ENCODE measurements at regions not wholly inside any gene's neighbourhood (a gene's known extent, or its start where the extent isn't known, plus 50 kb on each side); places are given as distances from the start of the nearest gene placed in this dataset.

DNA sequence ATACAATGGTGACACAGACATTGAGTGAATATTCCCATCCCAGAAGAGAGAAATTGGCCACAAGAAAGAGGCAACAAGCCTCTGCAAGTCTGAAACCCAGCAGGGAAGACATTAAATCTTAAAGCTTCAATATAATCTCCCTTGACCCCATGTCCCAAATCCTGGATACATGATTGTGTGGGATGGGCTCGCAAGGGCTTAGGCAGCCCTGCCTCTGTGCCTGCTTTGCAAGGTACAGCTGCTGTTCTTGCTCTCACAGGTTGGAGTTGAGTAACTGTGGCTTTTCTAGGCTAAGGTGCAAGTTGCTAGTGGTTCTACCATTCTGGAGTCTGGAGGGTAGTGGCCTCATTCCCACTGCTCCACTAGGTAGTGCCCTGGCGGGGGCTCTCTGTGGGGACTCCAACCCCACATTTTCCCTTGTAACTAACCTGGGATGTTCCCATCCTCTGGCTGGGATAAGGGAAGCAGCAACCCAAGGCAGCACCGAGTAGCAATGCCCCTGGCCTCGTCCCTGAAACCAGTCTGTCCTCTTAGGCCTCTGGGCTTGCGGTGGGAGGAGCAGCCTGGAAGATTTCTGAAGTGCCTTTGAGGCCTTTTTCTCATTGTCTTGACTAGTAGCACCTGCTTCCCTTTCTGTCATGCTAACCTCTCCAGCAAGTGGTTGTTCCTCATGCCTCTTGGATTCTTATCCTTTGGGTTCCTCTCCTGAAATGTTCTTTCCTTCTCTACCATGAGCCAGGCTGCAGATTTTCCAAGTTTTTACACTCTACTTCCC is 90.0 kb downstream of the FAM174B start:
- peak in 1 of 2 donors; percentile 76 for DNase-seq (ENCODE audit: extremely low spot score in 2 of 2)
- Histone ChIP-seq H3K4me1 (no peaks in the 10 kb centered on the region), H3K27ac (no peak overlapping the region), H3K36me3 (no peaks in the 10 kb centered on the region), H3K4me3 (no peak overlapping the region), H3K9me3 (no peaks in the 10 kb centered on the region), H3K27me3 (no peaks in the 10 kb centered on the region)
- TF ChIP-seq CTCF (IDR thresholded peaks at IDR 0.05) (no peak), POLR2AphosphoS5 (IDR thresholded peaks at IDR 0.05; ENCODE audit: insufficient read depth in 1 of 2, low read depth in 1 of 2) (no peak), POLR2A (IDR thresholded peaks at IDR 0.05) (no peak)
- intact Hi-C loops (cut with DNase I): no loop called here

GRCh38 chr15:92561754-92562153 is 93.8 kb downstream of the FAM174B start:
- Histone ChIP-seq H3K36me3 (no peaks in the 10 kb centered on the region), H3K9me3 (no peaks in the 10 kb centered on the region), H3K4me3 (no peak overlapping the region), H3K27me3 (no peaks in the 10 kb centered on the region), H3K4me1 (no peaks in the 10 kb centered on the region), H3K27ac (no peak overlapping the region)
- TF ChIP-seq POLR2A (IDR thresholded peaks at IDR 0.05) (no peak), POLR2AphosphoS5 (IDR thresholded peaks at IDR 0.05; ENCODE audit: insufficient read depth in 1 of 2, low read depth in 1 of 2) (no peak), CTCF (IDR thresholded peaks at IDR 0.05) (no peak)
- no peak for DNase-seq (ENCODE audit: extremely low spot score in 2 of 2)
- intact Hi-C loops (cut with DNase I): no loop called here

GRCh38 chr15:92553317-92553716 is 102.3 kb downstream of the FAM174B start:
- TF ChIP-seq POLR2A (IDR thresholded peaks at IDR 0.05) (no peak), CTCF (IDR thresholded peaks at IDR 0.05) (no peak), POLR2AphosphoS5 (IDR thresholded peaks at IDR 0.05; ENCODE audit: insufficient read depth in 1 of 2, low read depth in 1 of 2) (no peak)
- no peak overlapping the region for H3K4me3 ChIP-seq
- intact Hi-C loops (cut with DNase I): no loop called here
- no peaks in the 10 kb centered on the region for H3K9me3 ChIP-seq
- H3K27me3 ChIP-seq: no peaks in the 10 kb centered on the region
- DNase-seq (ENCODE audit: extremely low spot score in 2 of 2): no peak
- H3K27ac ChIP-seq: no peak overlapping the region
- no peaks in the 10 kb centered on the region for H3K36me3 ChIP-seq
- H3K4me1 ChIP-seq: no peaks in the 10 kb centered on the region

GRCh38 chr15:92545996-92546395 is 109.6 kb downstream of the FAM174B start:
- Histone ChIP-seq H3K27me3 (no peaks in the 10 kb centered on the region), H3K36me3 (no peaks in the 10 kb centered on the region), H3K9me3 (no peaks in the 10 kb centered on the region), H3K27ac (no peak overlapping the region), H3K4me1 (no peaks in the 10 kb centered on the region), H3K4me3 (no peak overlapping the region)
- intact Hi-C loops (cut with DNase I): no loop called here
- no peak for TF ChIP-seq POLR2AphosphoS5 (IDR thresholded peaks at IDR 0.05; ENCODE audit: insufficient read depth in 1 of 2, low read depth in 1 of 2)
- DNase-seq (ENCODE audit: extremely low spot score in 2 of 2): no peak

GRCh38 chr15:92541291-92542200 is 114.0 kb downstream of the FAM174B start:
- Histone ChIP-seq H3K4me3 (no peak overlapping the region), H3K27ac (no peak overlapping the region), H3K36me3 (no peaks in the 10 kb centered on the region), H3K27me3 (no peaks in the 10 kb centered on the region), H3K4me1 (no peaks in the 10 kb centered on the region), H3K9me3 (no peaks in the 10 kb centered on the region)
- no peak for DNase-seq (ENCODE audit: extremely low spot score in 2 of 2)
- TF ChIP-seq POLR2A (IDR thresholded peaks at IDR 0.05) (no peak), CTCF (IDR thresholded peaks at IDR 0.05) (no peak), POLR2AphosphoS5 (IDR thresholded peaks at IDR 0.05; ENCODE audit: insufficient read depth in 1 of 2, low read depth in 1 of 2) (no peak)
- intact Hi-C loops (cut with DNase I): no loop called here
